NCI-H1105 treated with DMSO at 0.1 percent for 48 hours (cell line): ENCODE measurements at regions not wholly inside any gene's neighbourhood (a gene's known extent, or its start where the extent isn't known, plus 50 kb on each side); places are given as distances from the start of the nearest gene placed in this dataset.
"Not testable (repeated sequence)": the region's sequence is repeated elsewhere in the genome, so short reads cannot be mapped to it uniquely, and the experiment has no call there.

ENCODE experiments used
- DNase-seq: peaks from one replicate; lab custom pipeline; 2025; lab: John Stamatoyannopoulos, UW

- DNase-seq: peak; percentile 77
These were observed 106.5 kb upstream of the SGCG start for GRCh38 chr13:23074075-23074828.

GRCh38 chr13:23081220-23081619 lies 99.6 kb upstream of the SGCG start:
- no peak for DNase-seq

- DNase-seq: no peak
These were observed 98.9 kb upstream of the SGCG start for GRCh38 chr13:23081901-23082300.

GRCh38 chr13:23086968-23087623 lies 93.7 kb upstream of the SGCG start:
- peak; percentile 27 for DNase-seq

GRCh38 chr13:23087880-23088279 lies 92.9 kb upstream of the SGCG start:
- DNase-seq: no peak

GRCh38 chr13:23098161-23098907 lies 82.4 kb upstream of the SGCG start:
- no peak for DNase-seq

- peak; percentile 6 for DNase-seq
These were observed 75.7 kb upstream of the SGCG start for GRCh38 chr13:23105051-23105450.

GRCh38 chr13:23107665-23108064 lies 73.1 kb upstream of the SGCG start:
- no peak for DNase-seq

GRCh38 chr13:23119131-23119530 lies 61.6 kb upstream of the SGCG start:
- no peak for DNase-seq

GRCh38 chr13:23127540-23127939 lies 53.2 kb upstream of the SGCG start:
- DNase-seq: not testable (repeated sequence)

- DNase-seq: no peak
These were observed 51.4 kb upstream of the SGCG start for GRCh38 chr13:23129331-23129730.
